Ovary (tissue), 7 donors: ENCODE measurements at regions not wholly inside any gene's neighbourhood (a gene's known extent, or its start where the extent isn't known, plus 50 kb on each side); places are given as distances from the start of the nearest gene placed in this dataset.

ENCODE experiments used
- DNase-seq, 5 donors: peaks; one replicate each; pipeline ENCODE4 v3.0.0-alpha.2; 2019 to 2020
- H3K27ac ChIP-seq, 2 donors: fragments of 200-600 bp; one replicate each; pipeline versions ENCODE4 v1.5.1 to v1.8.0; 2019 to 2022
- H3K27me3 ChIP-seq: fragments of 200-600 bp; one replicate; pipeline ENCODE4 v1.8.0; 2022
- H3K36me3 ChIP-seq: fragments of 200-600 bp; sonication (generic); one replicate; pipeline ENCODE4 v1.5.1; 2019
- H3K4me1 ChIP-seq: one replicate; pipeline ENCODE4 v1.8.1; 2013; ENCODE audit warnings: mild to moderate bottlenecking, moderate library complexity; ENCODE audit not compliant: insufficient read depth
- H3K4me3 ChIP-seq: fragments of 200-600 bp; sonication (generic); one replicate; pipeline ENCODE4 v1.5.1; 2017
- H3K9me3 ChIP-seq, 2 donors: fragments of 200-600 bp in 1 of 2; sonication (generic) in 1 of 2; one replicate each; pipeline versions ENCODE4 v1.5.1 to v1.8.1; 2013 to 2019; ENCODE audit warnings: mild to moderate bottlenecking in 1 of 2, moderate library complexity in 1 of 2
- EP300 ChIP-seq: sonication (generic); formaldehyde crosslinking; IDR thresholded peaks from one replicate; pipeline ENCODE4 v1.6.1; 2017; ENCODE audit warnings: antibody characterized with exemption
- POLR2A ChIP-seq: fragments of 450-650 bp; IDR thresholded peaks from one replicate; pipeline ENCODE4 v1.6.1; 2017; ENCODE audit warnings: antibody characterized with exemption, mild to moderate bottlenecking, moderate library complexity
- WGBS, 3 donors: extraction: QIAGEN DNeasy Blood & Tissue Kit in 1 of 3; methylation state at CpG; one replicate each; pipeline versions ENCODE4 v1.1.5 to v1.1.7; 2013 to 2017; 5-methylcytosine and 5-hydroxymethylcytosine counted together
- intact Hi-C, 4 donors: fragments of 100-400 bp; cut with DNase I; formaldehyde crosslinking; loops; one replicate each; pipeline versions ENCODE4 v1.11.0 to v1.15.1; 2022 to 2023
- TF ChIP-seq, protein P1 (sequence below), 3 donors: fragments of 450-650 bp in 2 of 3; fragments of 200-600 bp in 1 of 3; IDR thresholded peaks; one replicate each; pipeline versions ENCODE4 v1.5.1 to v1.8.0; 2016 to 2022; ENCODE audit warnings: antibody characterized with exemption in 3 of 3, mild to moderate bottlenecking in 1 of 3
- donor health status: DM: no; HTN: no; CAD: no; lungs with moderate emphysema.
- donor health status: DM: no; HTN: no; CAD: no.
- donor health status: Bipolar disorder and iron deficiency.
- donor health status: DM: no; HTN: no; CAD: no.
- donor health status: DM: yes; HTN: yes; CAD: no.

DNA sequence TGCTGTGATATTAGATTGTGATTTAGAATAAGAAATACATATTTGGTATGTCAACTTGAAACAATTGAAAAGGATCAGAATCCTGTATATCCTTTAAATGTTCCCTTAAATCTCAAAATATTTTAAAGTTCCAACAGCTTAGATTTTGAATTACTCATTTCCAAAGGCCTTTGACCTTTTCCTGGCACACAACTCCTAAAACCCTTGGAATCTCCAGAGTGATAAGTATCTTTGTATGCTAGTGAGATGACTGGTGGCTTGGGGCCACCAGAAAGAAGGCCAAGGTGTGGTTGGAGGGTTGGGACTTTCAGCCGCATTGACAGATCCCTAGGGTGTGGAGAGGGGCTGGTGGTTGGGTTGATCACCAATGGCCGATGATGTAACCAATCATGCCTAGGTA is 104.7 kb downstream of the YIPF5 start:
- intact Hi-C loops: no loop called here
- no peaks in the 10 kb centered on the region for H3K27me3 ChIP-seq
- TF ChIP-seq, protein P1, sequence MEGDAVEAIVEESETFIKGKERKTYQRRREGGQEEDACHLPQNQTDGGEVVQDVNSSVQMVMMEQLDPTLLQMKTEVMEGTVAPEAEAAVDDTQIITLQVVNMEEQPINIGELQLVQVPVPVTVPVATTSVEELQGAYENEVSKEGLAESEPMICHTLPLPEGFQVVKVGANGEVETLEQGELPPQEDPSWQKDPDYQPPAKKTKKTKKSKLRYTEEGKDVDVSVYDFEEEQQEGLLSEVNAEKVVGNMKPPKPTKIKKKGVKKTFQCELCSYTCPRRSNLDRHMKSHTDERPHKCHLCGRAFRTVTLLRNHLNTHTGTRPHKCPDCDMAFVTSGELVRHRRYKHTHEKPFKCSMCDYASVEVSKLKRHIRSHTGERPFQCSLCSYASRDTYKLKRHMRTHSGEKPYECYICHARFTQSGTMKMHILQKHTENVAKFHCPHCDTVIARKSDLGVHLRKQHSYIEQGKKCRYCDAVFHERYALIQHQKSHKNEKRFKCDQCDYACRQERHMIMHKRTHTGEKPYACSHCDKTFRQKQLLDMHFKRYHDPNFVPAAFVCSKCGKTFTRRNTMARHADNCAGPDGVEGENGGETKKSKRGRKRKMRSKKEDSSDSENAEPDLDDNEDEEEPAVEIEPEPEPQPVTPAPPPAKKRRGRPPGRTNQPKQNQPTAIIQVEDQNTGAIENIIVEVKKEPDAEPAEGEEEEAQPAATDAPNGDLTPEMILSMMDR (IDR thresholded peaks at IDR 0.05): no peak
- no peak for TF ChIP-seq POLR2A
- TF ChIP-seq EP300: no peak
- H3K9me3 ChIP-seq: no peaks in the 10 kb centered on the region
- H3K4me3 ChIP-seq: no peak overlapping the region
- no peaks in the 10 kb centered on the region for H3K36me3 ChIP-seq
- DNase-seq: no peak
- H3K4me1 ChIP-seq: no peaks in the 10 kb centered on the region
- H3K27ac ChIP-seq: no peak overlapping the region
- WGBS, 3 donors: 88 to 95% (median 91%) methylated on average over 2 of the region's 2 CpGs

- DNase-seq: no peak
- H3K36me3 ChIP-seq: no peaks in the 10 kb centered on the region
- intact Hi-C loops: no loop called here
- TF ChIP-seq, protein P1 (IDR thresholded peaks at IDR 0.05): no peak
- TF ChIP-seq POLR2A (no peak), EP300 (no peak)
- H3K9me3 ChIP-seq: no peaks in the 10 kb centered on the region
- H3K4me1 ChIP-seq: no peaks in the 10 kb centered on the region
- H3K4me3 ChIP-seq: no peak overlapping the region
- H3K27me3 ChIP-seq: no peaks in the 10 kb centered on the region
- no peak overlapping the region for H3K27ac ChIP-seq
These were observed 97.9 kb downstream of the YIPF5 start for GRCh38 chr5:144072518-144072927.

GRCh38 chr5:144076521-144077083 is 93.9 kb downstream of the YIPF5 start:
- TF ChIP-seq, protein P1 (IDR thresholded peaks at IDR 0.05): no peak
- TF ChIP-seq EP300 (no peak), POLR2A (no peak)
- H3K27ac ChIP-seq: no peak overlapping the region
- intact Hi-C loops: no loop called here
- H3K9me3 ChIP-seq: no peaks in the 10 kb centered on the region
- H3K4me3 ChIP-seq: no peak overlapping the region
- H3K27me3 ChIP-seq: no peaks in the 10 kb centered on the region
- DNase-seq: no peak
- whole genome bisulfite sequencing, 3 donors: 50 to 65% (median 52%) methylated on average over 1 of the region's 1 CpG
- no peaks in the 10 kb centered on the region for H3K4me1 ChIP-seq
- no peaks in the 10 kb centered on the region for H3K36me3 ChIP-seq

DNA sequence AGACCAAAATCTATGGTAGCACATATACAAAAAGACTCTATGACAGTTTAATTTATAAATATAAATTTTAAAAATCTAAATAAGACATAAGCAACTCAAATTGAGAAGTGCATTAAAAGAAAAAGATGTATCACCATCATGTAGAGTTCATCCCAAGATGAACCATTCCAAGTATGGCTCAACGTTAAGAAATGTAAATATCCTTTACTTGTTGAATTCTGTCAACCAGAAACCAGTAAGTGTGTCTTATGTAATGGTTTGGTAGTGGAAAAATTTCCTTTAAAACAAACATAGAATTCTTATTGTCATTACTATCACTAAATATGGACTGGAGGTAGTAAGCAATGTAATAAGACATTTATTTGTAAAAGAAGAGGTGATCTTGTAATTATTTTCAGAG is 87.3 kb downstream of the YIPF5 start:
- intact Hi-C loops: no loop called here
- no peak for TF ChIP-seq POLR2A
- no peak for TF ChIP-seq EP300
- TF ChIP-seq, protein P1 (IDR thresholded peaks at IDR 0.05): no peak
- Histone ChIP-seq H3K36me3 (no peaks in the 10 kb centered on the region), H3K4me1 (no peaks in the 10 kb centered on the region), H3K27ac (no peak overlapping the region), H3K4me3 (no peak overlapping the region), H3K9me3 (no peaks in the 10 kb centered on the region), H3K27me3 (peaks cover 3% of the 10 kb centered on the region)
- 82 to 87% (median 84%) methylated on average over 1 of the region's 1 CpG for WGBS, 3 donors
- no peak for DNase-seq
